ENCODE measurements at regions not wholly inside any gene's neighbourhood (a gene's known extent, or its start where the extent isn't known, plus 50 kb on each side); places are given as distances from the start of the nearest gene placed in this dataset.
"Not testable (repeated sequence)": the region's sequence is repeated elsewhere in the genome, so short reads cannot be mapped to it uniquely, and the experiment has no call there.

DNA sequence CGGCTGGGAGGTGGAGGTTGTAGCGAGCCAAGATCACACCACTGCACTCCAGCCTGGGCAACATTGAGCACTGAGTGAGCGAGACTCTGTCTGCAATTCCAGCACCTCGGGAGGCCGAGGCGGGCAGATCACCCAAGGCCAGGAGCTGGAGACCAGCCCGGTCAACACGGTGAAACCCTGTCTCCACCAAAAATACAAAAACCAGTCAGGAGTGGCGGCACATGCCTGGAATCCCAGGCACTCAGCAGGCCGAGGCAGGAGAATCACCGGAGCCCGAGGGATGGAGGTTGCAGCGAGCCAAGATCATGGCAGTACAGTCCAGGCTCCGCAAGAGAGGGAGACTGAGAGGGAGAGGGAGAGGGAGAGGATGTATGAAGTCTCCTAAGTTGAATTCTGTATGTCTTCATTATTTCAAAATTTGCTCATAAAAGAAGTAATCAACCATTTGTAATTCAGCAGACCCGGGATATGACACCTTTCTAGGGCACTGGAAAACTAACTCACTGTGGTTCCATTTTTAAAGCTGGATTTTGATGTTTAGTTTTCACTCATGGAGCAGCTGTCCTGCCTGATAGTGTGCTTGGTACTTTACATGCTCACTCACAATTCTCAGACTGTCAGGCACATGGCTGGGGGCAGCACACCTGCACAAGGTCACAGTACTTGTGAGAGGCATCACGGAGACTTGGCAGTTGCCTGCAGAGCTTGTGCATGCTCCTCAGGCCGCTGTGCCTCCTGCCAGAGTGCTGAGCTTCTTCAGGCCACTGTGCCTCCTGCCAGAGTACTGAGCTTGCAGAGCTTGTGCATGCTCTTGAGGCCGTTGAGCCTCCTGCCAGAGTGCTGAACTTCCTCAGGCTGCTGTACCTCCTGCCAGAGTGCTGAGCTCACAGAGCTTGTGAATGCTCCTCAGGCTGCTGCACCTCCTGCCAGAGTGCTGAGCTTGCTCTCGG is 106.2 kb downstream of the ERMARD start:
- H3K27ac ChIP-seq (replicated peaks in 1 of 4): no peak overlapping the region
- peaks cover 5 to 10% (median 6%) of the 10 kb centered on the region in 4 donors for H3K4me1 ChIP-seq
- peaks cover 0 to 17% (median 12%) of the 10 kb centered on the region in 4 donors for H3K9me3 ChIP-seq
- intact Hi-C loops (cut with DNase I): no loop called here
- WGBS: 91% methylated on average over 17 of the region's 19 CpGs
- TF ChIP-seq POLR2A (IDR thresholded peaks at IDR 0.05; ENCODE audit: low read depth) (no peak), POLR2AphosphoS5 (IDR thresholded peaks at IDR 0.05) (no peak), EP300 (IDR thresholded peaks at IDR 0.05) (no peak)
- TF ChIP-seq, protein P1, sequence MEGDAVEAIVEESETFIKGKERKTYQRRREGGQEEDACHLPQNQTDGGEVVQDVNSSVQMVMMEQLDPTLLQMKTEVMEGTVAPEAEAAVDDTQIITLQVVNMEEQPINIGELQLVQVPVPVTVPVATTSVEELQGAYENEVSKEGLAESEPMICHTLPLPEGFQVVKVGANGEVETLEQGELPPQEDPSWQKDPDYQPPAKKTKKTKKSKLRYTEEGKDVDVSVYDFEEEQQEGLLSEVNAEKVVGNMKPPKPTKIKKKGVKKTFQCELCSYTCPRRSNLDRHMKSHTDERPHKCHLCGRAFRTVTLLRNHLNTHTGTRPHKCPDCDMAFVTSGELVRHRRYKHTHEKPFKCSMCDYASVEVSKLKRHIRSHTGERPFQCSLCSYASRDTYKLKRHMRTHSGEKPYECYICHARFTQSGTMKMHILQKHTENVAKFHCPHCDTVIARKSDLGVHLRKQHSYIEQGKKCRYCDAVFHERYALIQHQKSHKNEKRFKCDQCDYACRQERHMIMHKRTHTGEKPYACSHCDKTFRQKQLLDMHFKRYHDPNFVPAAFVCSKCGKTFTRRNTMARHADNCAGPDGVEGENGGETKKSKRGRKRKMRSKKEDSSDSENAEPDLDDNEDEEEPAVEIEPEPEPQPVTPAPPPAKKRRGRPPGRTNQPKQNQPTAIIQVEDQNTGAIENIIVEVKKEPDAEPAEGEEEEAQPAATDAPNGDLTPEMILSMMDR (IDR thresholded peaks at IDR 0.05): no peak
- no peak overlapping the region for H3K4me3 ChIP-seq
- H3K27me3 ChIP-seq: no peaks in the 10 kb centered on the region
- peak; percentile 80 for DNase-seq (ENCODE audit: extremely low spot score)
- no peaks in the 10 kb centered on the region for H3K36me3 ChIP-seq

GRCh38 chr6:169856442-169857342 is 105.3 kb downstream of the ERMARD start:
- H3K4me3 ChIP-seq; H3K27me3 ChIP-seq; intact Hi-C loops (cut with DNase I); H3K4me1 ChIP-seq; H3K36me3 ChIP-seq; H3K27ac ChIP-seq (replicated peaks in 1 of 4): not testable (repeated sequence)
- DNase-seq (ENCODE audit: extremely low spot score): peak; percentile 21
- 88% methylated on average over 37 of the region's 49 CpGs for WGBS
- H3K9me3 ChIP-seq: peaks cover 0 to 17% (median 12%) of the 10 kb centered on the region in 4 donors

DNA sequence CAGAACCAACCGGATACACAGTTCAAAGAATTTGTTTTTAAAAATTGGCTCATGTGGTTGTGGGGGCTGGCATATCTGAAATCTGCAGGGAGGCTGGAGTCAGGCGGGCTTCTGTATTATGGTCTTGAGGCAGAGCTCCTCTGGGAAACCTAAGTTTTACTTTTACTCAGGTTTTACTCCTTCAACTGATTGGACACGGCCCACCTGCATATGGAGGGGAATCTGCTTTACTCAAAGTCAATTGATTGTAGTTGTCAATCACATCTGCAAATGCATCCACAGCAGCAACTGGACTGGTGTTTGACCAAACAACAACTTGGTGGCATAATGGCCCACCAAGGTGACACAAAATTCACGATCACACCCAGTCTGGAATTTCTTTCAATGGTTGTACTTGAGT is 103.4 kb downstream of the ERMARD start:
- WGBS: 97% methylated on average over 4 of the region's 4 CpGs
- intact Hi-C loops (cut with DNase I): no loop called here

DNA sequence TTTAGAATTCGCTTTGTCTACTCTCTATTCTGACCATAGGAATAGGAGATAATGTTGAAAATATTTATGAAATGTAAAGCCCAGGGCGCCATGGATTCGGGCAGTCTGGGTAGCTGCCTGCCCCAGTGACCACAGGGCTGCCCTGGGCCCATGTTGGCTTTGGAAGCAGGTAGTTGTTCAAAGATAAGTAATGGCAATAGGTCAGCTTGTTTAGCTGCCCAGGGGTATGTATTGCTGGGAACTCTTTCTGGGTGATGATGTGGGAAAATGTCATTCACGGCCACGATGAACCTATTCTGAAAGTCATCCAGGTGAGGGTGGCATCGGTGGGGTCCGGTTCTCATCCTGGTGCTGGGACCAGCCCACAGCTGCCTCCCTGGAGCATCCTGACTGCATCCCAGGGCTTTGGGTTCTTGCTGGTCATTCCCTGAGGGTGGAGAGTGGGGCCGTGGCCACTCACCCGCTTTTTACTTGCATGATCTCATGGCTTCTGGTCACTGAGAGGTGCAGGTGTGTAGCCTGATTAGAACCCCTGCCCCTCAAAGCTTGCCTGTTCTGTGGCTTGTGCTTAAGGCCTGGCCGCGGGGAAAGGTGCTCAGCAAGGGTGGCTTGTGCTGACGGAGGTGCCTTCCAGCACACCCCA is 102.8 kb downstream of the ERMARD start:
- 96% methylated on average over 8 of the region's 12 CpGs for WGBS
- Histone ChIP-seq H3K4me1 (peaks cover 0 to 16% (median 2%) of the 10 kb centered on the region in 4 donors), H3K27ac (replicated peaks in 1 of 4) (no peak overlapping the region), H3K27me3 (no peaks in the 10 kb centered on the region), H3K4me3 (no peak overlapping the region), H3K9me3 (peaks cover 0 to 17% (median 12%) of the 10 kb centered on the region in 4 donors), H3K36me3 (no peaks in the 10 kb centered on the region)
- TF ChIP-seq, protein P1 (IDR thresholded peaks at IDR 0.05): no peak
- no peak for TF ChIP-seq POLR2AphosphoS5 (IDR thresholded peaks at IDR 0.05)
- no peak for TF ChIP-seq EP300 (IDR thresholded peaks at IDR 0.05)
- TF ChIP-seq POLR2A (IDR thresholded peaks at IDR 0.05; ENCODE audit: low read depth): no peak
- intact Hi-C loops (cut with DNase I): no loop called here
- DNase-seq (ENCODE audit: extremely low spot score): peak; percentile 72

More for the DNA sequence above, 103.4 kb downstream of the ERMARD start:
- H3K4me1 ChIP-seq: peaks cover 0 to 16% (median 2%) of the 10 kb centered on the region in 4 donors
- no peak for DNase-seq (ENCODE audit: extremely low spot score)
- H3K27me3 ChIP-seq: no peaks in the 10 kb centered on the region
- H3K9me3 ChIP-seq: peaks cover 0 to 17% (median 12%) of the 10 kb centered on the region in 4 donors
- H3K27ac ChIP-seq (replicated peaks in 1 of 4): no peak overlapping the region
- no peak overlapping the region for H3K4me3 ChIP-seq
- H3K36me3 ChIP-seq: no peaks in the 10 kb centered on the region
- TF ChIP-seq, protein P1 (IDR thresholded peaks at IDR 0.05): no peak
- no peak for TF ChIP-seq EP300 (IDR thresholded peaks at IDR 0.05)
- no peak for TF ChIP-seq POLR2A (IDR thresholded peaks at IDR 0.05; ENCODE audit: low read depth)
- no peak for TF ChIP-seq POLR2AphosphoS5 (IDR thresholded peaks at IDR 0.05)

All from esophagus muscularis mucosa (tissue), 4 donors.